Astrocyte of the spinal cord (primary cell): ENCODE measurements at regions not wholly inside any gene's neighbourhood (a gene's known extent, or its start where the extent isn't known, plus 50 kb on each side); places are given as distances from the start of the nearest gene placed in this dataset.

Experiments used
- DNase-seq: peaks from one replicate; pipeline ENCODE4 v3.0.0; 2011; ENCODE audit warnings: low read depth, low spot score
- H3K4me3 ChIP-seq: 2 replicates; pipeline ENCODE4 v1.5.1; 2011; ENCODE audit warnings: low read depth, mild to moderate bottlenecking, low read length, moderate library complexity
- in situ Hi-C: cut with HindIII; loops from 2 replicates; pipeline ENCODE4 v1.10.0; 2017; ENCODE audit warnings: low sequenced_read_pairs
- TF ChIP-seq, protein P1 (sequence below): IDR thresholded peaks from 2 replicates; pipeline ENCODE4 v1.5.1; 2012; ENCODE audit warnings: low read depth, mild to moderate bottlenecking, low read length, inconsistent platforms

DNA sequence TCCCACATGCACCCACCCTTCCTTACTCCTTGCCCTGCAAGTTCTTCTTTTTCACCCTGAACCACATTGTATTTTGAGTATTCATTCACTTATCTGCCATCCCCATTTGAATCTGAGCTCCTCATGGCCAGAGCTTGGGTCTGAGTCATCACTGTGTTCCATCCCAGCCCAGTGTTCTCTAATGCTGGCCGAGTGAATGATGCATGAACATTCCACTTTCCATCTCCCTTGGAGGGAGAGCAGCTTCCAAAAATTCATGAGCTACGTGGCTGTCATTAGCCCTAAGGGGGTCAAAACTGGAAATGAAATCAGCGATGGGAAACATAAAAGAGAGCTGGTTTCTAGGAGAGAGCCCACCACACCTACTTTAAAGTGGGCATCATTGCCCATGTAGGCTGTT lies 187.0 kb upstream of the USP24 start:
- DNase-seq = peak; percentile 68
- in situ Hi-C loops = no loop called here
- TF ChIP-seq, protein P1, sequence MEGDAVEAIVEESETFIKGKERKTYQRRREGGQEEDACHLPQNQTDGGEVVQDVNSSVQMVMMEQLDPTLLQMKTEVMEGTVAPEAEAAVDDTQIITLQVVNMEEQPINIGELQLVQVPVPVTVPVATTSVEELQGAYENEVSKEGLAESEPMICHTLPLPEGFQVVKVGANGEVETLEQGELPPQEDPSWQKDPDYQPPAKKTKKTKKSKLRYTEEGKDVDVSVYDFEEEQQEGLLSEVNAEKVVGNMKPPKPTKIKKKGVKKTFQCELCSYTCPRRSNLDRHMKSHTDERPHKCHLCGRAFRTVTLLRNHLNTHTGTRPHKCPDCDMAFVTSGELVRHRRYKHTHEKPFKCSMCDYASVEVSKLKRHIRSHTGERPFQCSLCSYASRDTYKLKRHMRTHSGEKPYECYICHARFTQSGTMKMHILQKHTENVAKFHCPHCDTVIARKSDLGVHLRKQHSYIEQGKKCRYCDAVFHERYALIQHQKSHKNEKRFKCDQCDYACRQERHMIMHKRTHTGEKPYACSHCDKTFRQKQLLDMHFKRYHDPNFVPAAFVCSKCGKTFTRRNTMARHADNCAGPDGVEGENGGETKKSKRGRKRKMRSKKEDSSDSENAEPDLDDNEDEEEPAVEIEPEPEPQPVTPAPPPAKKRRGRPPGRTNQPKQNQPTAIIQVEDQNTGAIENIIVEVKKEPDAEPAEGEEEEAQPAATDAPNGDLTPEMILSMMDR = no peak
- H3K4me3 ChIP-seq = no peak overlapping the region

DNA sequence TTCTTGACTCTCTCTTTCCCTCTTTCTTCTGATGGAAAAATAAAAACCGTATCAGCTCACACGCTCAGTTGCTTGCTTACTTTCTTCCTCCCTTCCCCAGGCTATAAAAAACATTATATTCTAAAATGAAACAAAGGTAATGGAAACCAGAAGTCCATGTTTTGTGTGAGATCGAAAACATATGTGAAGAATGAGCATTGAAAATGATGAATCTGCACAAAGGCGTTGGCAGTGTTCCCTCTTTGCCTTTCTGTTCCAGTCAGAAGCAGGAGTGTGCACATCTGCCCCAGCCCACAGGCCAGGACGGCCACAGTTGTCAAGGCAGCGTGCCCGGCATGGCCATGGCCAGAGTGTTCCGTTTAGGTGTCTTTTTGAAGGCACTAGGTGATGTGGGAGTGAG lies 185.3 kb upstream of the USP24 start:
- in situ Hi-C loops = no loop called here
- no peak overlapping the region for H3K4me3 ChIP-seq
- TF ChIP-seq, protein P1 = no peak
- no peak for DNase-seq

DNA sequence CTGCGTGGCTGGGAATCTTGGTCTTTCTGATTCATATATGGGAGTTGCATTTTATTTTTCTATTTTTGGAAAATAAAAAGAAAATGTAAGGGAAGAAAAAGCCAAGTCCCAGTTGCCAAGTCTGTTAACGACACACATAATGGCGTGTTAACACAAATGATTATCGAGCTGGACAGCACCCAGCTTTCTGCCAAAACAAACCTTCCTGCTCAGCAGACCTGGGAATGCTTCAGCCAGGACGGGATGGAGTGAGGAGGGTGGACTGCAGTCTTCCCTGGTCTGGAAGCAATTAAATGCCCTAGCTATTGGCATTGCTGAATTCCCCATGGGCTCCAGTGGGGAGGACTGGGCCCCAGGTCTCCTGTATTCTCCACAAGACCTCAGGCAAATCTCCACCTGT lies 184.2 kb upstream of the USP24 start:
- TF ChIP-seq, protein P1 = no peak
- in situ Hi-C loops = no loop called here
- H3K4me3 ChIP-seq = no peak overlapping the region
- no peak for DNase-seq

DNA sequence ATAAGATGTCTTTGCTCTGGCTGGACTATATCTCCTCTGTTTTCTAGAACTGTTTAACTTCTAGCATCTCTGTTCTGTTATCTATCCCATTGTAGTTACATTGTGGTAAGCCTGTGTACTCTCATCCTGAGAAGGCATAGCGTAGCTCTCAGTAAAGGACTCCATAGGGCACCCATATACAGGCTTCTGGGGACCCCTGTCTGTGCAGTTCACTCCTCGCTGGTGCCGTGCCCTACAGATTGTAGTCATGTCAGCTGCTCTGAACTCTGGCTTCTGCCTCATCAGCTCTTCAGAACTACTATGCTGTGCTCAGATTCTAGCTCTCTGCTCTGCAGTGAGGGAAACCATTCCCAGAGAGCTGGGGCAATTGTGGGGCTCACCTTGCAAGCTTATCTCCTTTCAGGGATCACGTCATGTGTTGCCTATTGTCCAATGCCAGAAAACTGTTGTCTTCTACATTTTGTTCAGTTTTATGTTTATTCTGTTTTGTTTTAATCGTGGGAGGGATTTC lies 181.3 kb upstream of the USP24 start:
- DNase-seq = no peak
- H3K4me3 ChIP-seq = no peak overlapping the region
- TF ChIP-seq, protein P1 = no peak
- in situ Hi-C loops = no loop called here

DNA sequence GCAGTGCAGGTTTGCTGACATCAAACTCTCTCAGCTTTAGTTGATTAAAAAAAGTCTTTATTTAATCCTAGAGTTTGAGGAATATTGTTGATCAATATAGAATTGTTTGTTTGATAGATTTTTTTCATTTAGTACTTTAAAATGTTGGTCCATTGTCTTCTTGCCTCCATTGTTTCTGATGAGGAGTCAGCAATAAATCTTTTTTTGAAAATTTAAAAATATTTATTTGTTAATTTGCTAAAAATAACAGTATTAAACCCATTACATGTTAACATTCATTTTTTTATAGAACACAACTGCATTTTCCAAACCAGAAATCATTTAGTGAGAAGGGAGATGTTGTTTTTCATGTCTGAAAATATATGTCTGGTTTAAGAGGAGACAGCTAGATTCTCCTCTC lies 173.8 kb upstream of the USP24 start:
- DNase-seq = no peak
- in situ Hi-C loops = no loop called here
- no peak overlapping the region for H3K4me3 ChIP-seq
- TF ChIP-seq, protein P1 = no peak

DNA sequence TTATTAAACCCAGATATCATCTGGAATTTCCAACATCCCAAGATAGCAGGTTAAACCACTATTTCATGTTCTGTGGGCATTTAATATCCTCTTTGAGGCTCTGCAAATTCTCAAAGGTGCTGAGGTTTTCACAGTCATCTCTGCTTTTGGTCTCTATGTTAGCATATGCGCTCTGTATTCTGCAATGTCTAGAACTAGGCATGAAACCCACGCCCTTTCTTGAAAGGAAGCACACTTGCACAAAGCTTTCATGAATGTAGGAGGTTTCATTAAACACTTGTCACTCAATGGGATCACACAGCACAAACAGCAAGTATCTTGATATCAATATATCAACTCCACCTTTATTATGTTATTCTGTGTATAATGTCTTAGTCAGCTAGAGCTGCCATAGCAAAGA lies 172.0 kb upstream of the USP24 start:
- TF ChIP-seq, protein P1 = no peak
- in situ Hi-C loops = no loop called here
- H3K4me3 ChIP-seq = no peak overlapping the region
- no peak for DNase-seq

DNA sequence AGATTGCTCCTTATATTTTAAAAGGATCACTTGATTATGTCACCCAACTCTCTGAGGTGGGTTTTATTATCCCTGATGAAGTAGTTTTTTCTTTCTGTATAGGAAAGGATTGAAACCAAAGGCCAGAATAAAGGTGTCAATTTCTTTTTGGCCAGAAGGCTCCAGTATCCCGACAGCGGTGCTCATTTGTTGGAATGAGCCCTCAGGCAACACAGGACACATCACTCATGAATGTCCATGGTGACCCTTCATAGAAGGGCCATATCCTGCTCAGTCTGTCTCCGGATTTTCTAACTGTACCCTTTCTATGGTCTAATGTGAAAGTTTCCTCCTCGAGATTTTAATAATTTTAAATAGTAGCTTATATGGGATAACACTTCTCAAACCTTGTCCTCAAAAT lies 171.3 kb upstream of the USP24 start:
- no peak for DNase-seq
- H3K4me3 ChIP-seq = no peak overlapping the region
- in situ Hi-C loops = no loop called here
- TF ChIP-seq, protein P1 = no peak
